VCaP (cell line): ENCODE measurements at regions not wholly inside any gene's neighbourhood (a gene's known extent, or its start where the extent isn't known, plus 50 kb on each side); places are given as distances from the start of the nearest gene placed in this dataset.

Experiments
- H3K27ac ChIP-seq: fragments of 450-650 bp; 2 replicates; pipeline ENCODE4 v1.5.1; 2017
- TF ChIP-seq, protein P1 (sequence below): fragments of 450-650 bp; conservative IDR thresholded peaks from 2 replicates; pipeline ENCODE4 v1.5.1; 2017; ENCODE audit warnings: mild to moderate bottlenecking, moderate library complexity

DNA sequence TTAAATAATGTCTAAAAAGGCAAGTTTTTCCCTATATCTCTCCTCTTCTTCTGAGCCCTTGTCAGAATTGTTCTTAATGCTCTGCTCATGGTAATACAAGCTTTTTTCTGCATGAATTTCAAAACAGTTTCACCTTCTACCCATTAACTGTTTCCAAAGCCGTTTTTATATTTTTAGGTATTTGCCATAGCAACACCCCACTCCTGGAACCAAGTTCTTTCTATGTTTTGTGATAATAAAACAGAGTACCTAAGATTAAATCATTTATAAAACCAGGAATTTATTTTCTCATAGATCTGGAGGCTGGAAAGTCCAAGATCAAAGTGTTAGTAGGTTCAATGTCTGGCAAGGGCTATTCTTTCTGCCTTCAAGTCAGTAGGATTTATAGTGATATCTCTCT is 497.4 kb downstream of the ETS1 start:
- TF ChIP-seq, protein P1, sequence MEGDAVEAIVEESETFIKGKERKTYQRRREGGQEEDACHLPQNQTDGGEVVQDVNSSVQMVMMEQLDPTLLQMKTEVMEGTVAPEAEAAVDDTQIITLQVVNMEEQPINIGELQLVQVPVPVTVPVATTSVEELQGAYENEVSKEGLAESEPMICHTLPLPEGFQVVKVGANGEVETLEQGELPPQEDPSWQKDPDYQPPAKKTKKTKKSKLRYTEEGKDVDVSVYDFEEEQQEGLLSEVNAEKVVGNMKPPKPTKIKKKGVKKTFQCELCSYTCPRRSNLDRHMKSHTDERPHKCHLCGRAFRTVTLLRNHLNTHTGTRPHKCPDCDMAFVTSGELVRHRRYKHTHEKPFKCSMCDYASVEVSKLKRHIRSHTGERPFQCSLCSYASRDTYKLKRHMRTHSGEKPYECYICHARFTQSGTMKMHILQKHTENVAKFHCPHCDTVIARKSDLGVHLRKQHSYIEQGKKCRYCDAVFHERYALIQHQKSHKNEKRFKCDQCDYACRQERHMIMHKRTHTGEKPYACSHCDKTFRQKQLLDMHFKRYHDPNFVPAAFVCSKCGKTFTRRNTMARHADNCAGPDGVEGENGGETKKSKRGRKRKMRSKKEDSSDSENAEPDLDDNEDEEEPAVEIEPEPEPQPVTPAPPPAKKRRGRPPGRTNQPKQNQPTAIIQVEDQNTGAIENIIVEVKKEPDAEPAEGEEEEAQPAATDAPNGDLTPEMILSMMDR = no peak

DNA sequence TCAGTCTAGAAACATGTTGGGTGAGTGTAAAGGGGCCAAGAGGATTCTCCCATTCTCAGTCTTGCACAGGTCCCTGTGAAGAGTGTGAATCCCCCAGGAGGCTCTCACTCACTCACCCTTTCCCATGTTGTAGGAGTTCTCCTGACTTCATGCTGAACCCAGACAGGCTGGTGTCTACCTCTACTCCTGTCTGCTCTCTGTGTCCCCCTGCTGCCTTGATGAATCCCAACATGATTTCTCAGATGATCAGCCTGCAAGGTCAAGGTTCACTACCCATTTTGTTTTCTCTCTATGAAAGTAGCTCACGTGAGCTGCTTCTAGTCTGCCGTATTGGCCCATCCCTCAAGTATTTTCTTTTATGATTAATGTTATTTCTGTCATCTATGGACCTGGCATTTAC is 500.6 kb downstream of the ETS1 start:
- TF ChIP-seq, protein P1 = no peak
- no peak overlapping the region for H3K27ac ChIP-seq

More for the DNA sequence above, 497.4 kb downstream of the ETS1 start:
- no peak overlapping the region for H3K27ac ChIP-seq

DNA sequence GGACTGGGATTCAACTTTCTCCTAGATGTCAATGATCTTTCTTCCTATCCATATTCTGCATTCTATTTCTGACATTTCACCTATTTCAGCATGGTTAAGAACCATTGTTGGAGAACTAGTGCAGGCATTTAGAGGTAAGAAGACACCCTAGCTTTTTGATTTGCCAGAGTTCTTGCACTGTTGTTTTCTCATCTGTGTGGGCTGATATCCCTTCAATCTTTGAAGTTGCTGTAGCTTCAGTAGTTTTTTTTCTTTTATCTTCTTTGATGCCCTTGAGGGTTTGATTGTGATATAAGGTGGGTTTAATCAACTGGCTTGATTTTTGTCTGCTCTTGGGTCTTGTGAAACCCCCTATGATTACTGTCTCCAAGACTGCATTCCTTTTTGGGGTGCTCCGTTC is 502.1 kb downstream of the ETS1 start:
- TF ChIP-seq, protein P1 = no peak
- no peak overlapping the region for H3K27ac ChIP-seq

DNA sequence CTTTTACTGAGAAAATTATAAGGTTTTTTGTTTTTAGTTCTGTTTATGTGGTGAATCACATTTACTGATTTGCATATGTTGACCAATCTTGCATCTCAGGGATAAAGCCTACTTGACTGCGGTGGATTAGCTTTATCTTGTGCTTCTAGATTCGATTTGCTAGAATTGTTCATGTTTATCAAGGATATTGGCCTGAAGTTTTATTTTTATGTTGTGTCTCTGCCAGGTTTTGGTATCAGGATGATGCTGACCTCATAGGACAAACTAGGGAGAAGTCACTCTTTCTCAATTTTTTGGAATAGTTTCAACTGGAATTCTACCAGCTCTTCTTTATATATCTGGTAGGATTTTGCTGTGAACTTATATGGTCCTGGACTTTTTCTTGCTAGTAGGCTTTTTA is 504.8 kb downstream of the ETS1 start:
- H3K27ac ChIP-seq = no peak overlapping the region
- TF ChIP-seq, protein P1 = no peak

DNA sequence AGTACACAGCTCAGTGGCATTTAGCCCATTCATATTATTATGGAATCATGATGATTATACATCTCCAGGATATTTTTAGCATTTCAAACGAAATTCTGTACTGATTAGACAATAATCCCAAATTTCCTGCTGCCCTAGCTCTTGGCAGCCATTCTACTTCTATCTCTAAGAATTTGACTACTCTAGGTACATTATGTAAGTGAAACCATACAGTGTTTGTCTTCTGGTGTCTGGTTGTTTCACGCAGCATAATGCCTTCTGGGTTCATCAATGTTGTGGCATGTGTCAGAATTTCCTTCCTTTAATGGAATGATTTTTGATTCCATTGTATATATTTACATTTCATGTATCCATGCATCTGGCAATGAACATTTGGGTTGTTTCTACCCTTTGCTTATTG is 517.7 kb downstream of the ETS1 start:
- TF ChIP-seq, protein P1 = no peak
- H3K27ac ChIP-seq = no peak overlapping the region

DNA sequence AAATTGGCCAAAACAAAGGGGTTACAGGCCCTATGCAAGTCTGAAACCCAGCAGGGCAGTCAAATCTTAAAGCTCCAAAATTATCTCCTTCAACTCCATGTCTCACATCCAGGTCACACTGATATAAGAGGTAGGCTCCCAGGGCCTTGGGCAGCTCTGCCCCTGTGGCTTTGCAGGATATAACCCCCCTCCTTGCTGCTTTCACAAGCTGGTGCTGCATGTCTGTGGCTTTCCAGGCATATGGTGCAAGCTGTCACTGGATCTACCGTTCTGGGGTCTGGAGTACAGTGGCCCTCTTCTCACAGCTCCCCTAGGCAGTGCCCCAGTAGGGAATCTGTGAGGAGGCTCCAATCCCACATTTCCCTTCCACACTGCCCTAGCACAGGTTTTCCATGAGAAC is 519.6 kb downstream of the ETS1 start:
- TF ChIP-seq, protein P1 = no peak
- H3K27ac ChIP-seq = no peak overlapping the region

DNA sequence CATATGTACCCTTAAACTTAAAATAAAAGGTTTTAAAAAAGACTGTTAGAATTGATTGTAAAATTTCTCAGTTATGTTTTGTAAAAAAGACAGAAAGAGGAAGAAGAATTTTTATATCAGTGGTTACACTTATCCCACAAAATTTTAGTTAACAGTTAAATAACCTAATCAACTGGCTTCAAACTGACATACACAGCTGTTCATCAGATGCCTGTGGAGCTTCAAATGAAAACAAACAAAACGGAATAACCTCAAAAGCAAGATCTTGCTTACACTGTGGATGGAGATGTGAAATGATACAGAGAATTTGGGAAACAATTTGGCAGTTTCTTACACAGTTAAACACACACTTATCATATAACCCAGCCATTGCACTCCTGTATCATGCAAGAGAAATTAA is 521.0 kb downstream of the ETS1 start:
- no peak overlapping the region for H3K27ac ChIP-seq
- TF ChIP-seq, protein P1 = no peak

DNA sequence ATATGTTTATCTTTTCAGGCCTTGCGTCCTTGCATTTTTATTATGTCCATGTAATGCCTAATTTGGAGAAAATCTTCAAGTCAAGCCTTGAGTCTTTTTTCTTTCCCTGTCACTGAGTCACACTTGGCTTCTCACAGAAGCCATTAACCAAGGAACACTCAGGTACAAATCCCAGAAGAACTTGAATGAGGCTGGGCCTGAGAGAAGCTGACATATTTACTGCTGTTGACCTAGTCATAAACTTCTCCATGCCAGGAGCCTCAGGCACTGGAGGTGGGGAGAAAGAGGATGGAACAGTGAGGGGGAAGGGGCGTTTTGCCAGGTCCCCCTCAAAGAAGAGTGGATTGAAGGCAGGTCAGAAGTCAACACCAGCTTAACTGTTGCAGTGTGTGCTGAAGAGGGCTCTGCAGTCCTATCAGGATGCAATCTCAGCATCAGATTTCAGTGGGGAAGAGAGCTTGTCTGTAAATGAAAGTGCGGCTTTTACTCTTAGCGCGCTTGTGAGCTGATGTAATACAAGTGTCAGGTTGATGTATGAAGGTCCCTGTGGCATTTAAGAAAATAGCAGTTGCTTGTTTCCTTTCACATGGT is 526.0 kb downstream of the ETS1 start:
- TF ChIP-seq, protein P1 = no peak
- H3K27ac ChIP-seq = no peak overlapping the region
